ENCODE measurements at regions not wholly inside any gene's neighbourhood (a gene's known extent, or its start where the extent isn't known, plus 50 kb on each side); places are given as distances from the start of the nearest gene placed in this dataset.

DNA sequence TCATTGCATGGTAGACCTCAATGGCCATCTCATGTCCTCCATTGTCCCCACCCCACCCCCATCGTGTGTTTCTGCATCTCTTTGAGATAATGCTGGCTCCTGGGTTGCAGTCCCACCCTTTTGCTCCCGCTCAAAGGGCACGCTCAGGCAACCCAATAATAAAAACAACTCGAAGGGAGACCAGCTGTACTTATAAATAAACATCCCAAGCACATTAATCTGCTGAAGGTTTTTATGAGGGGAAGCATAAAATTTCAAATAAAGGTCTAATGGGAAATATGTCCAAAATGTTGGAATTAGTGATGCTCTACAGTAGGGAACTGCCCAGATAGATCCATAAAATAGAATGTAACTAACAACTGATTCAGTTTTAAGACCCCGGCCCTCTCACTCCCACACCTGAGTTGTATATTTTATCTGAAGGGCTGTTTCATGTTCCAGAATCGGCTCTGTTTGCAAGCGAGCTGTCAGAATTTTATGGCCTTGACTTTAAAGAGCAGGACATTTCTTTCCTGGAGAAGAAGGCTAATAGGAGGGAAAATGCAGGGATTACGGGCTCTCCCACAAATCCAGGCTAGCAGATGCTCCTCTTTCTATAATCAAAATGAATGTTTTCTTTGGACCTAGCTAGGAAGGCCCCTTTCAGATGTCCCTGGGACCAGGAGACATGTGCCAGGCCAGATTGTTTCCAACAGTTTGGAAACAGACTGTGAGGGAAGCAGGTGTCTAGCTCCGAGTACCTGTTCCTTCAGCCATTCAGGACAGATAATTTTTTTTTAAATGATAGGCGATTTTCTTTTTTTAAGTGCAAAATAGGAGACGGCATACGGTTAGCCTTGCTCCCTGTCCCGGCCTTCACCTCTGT, 103.7 kb downstream of the APOB start:
- Mint-ChIP-seq H3K9me3 (ENCODE audit: low read depth, unreplicated experiment) (no peaks in the 10 kb centered on the region), H3K4me3 (ENCODE audit: low read depth, unreplicated experiment) (no peak overlapping the region), H3K27ac (ENCODE audit: unreplicated experiment) (no peak overlapping the region), H3K27me3 (ENCODE audit: unreplicated experiment) (peaks cover 100% of the 10 kb centered on the region), H3K36me3 (ENCODE audit: insufficient read depth, unreplicated experiment) (no peaks in the 10 kb centered on the region), H3K4me1 (ENCODE audit: low read depth, unreplicated experiment) (no peaks in the 10 kb centered on the region)
- no TSS peak for BruUV-seq (replicated peaks)
- no peak for TF ChIP-seq CTCF (IDR thresholded peaks at IDR 0.05; ENCODE audit: unreplicated experiment)
- intact Hi-C loops (cut with micrococcal nuclease; ENCODE audit: unreplicated experiment), result no loop called here
- CTCF ChIA-PET, result interaction anchor here (0.6 kb wide), 1 partner anchor 419 kb away, joined by 3 read pairs; no protein-coding TSS in a partner anchor
- DNase-seq, result no peak

- Mint-ChIP-seq H3K36me3 (ENCODE audit: insufficient read depth, unreplicated experiment) (no peaks in the 10 kb centered on the region), H3K27ac (ENCODE audit: unreplicated experiment) (no peak overlapping the region), H3K27me3 (ENCODE audit: unreplicated experiment) (peaks cover 98% of the 10 kb centered on the region), H3K4me3 (ENCODE audit: low read depth, unreplicated experiment) (no peak overlapping the region), H3K9me3 (ENCODE audit: low read depth, unreplicated experiment) (no peaks in the 10 kb centered on the region), H3K4me1 (ENCODE audit: low read depth, unreplicated experiment) (no peaks in the 10 kb centered on the region)
- TF ChIP-seq CTCF (IDR thresholded peaks at IDR 0.05; ENCODE audit: unreplicated experiment), result no peak
- intact Hi-C loops (cut with micrococcal nuclease; ENCODE audit: unreplicated experiment), result no loop called here
- CTCF ChIA-PET, result interaction anchor here (0.5 kb wide), 1 partner anchor 1282 kb away, joined by 3 read pairs; no protein-coding TSS in a partner anchor
- BruUV-seq (replicated peaks), result no TSS peak
- DNase-seq, result no peak
Measured at GRCh38 chr2:20937353-20937752, 106.5 kb downstream of the APOB start.

DNA sequence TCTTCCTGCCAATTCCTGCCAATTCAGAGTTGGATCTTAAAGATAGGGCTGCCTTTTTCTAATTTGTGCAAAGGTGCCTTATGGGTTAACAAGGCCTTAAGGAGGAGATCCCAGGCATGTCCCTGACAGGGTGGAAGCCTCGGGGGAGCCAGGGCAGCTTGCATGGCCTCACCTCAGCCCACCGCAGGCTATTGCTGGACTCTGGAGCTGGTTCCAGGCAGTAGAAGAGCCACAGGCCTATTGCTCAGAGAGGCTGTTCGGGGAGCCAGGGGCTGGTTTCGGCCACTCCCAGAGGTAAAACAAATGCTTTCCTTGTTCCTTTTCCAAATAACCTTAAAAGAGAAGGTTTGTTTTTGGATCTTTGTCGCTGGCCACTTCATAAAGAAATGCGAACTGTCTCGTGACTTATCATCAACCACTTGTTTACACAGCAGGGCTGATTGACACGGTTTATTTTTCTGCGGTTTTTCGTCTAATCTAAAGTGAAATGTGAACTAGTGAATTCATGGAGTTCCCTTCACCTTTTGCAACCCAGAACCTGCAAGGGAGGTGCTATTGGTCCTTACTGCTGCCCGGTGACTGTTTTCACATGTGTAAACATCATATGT, 108.6 kb downstream of the APOB start:
- CTCF ChIA-PET, result no interaction called here
- no peak for TF ChIP-seq CTCF (IDR thresholded peaks at IDR 0.05; ENCODE audit: unreplicated experiment)
- peak; percentile 11 for DNase-seq
- Mint-ChIP-seq H3K36me3 (ENCODE audit: insufficient read depth, unreplicated experiment) (no peaks in the 10 kb centered on the region), H3K27ac (ENCODE audit: unreplicated experiment) (no peak overlapping the region), H3K4me1 (ENCODE audit: low read depth, unreplicated experiment) (no peaks in the 10 kb centered on the region), H3K4me3 (ENCODE audit: low read depth, unreplicated experiment) (no peak overlapping the region), H3K27me3 (ENCODE audit: unreplicated experiment) (peaks cover 98% of the 10 kb centered on the region), H3K9me3 (ENCODE audit: low read depth, unreplicated experiment) (peaks cover 2% of the 10 kb centered on the region)
- BruUV-seq (replicated peaks), result no TSS peak
- intact Hi-C loops (cut with micrococcal nuclease; ENCODE audit: unreplicated experiment), result no loop called here

DNA sequence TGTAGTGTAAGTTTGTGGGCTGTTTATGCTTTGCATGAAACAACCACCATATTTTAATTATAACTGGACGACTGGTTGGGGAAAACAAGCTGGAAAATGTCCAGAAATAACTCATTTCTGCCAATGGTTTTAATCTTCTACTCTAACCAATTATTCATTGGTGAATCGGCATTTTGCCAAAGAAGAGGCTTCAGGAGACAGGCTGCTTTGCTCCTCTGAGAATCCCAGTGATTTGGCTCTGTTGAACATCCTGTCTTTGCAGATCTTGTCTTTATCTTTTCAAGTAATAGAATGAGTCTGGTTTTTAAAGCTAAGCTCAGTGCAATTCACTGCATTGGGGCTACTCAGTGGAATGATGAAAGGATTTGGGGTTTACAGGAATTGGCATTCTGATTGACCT, 109.6 kb downstream of the APOB start:
- H3K9me3 Mint-ChIP-seq (ENCODE audit: low read depth, unreplicated experiment), result peaks cover 2% of the 10 kb centered on the region
- CTCF ChIA-PET, result no interaction called here
- no peak overlapping the region for H3K27ac Mint-ChIP-seq (ENCODE audit: unreplicated experiment)
- DNase-seq, result no peak
- H3K4me3 Mint-ChIP-seq (ENCODE audit: low read depth, unreplicated experiment), result no peak overlapping the region
- intact Hi-C loops (cut with micrococcal nuclease; ENCODE audit: unreplicated experiment), result no loop called here
- peaks cover 98% of the 10 kb centered on the region for H3K27me3 Mint-ChIP-seq (ENCODE audit: unreplicated experiment)
- BruUV-seq (replicated peaks), result no TSS peak
- no peaks in the 10 kb centered on the region for H3K36me3 Mint-ChIP-seq (ENCODE audit: insufficient read depth, unreplicated experiment)
- TF ChIP-seq CTCF (IDR thresholded peaks at IDR 0.05; ENCODE audit: unreplicated experiment), result no peak
- no peaks in the 10 kb centered on the region for H3K4me1 Mint-ChIP-seq (ENCODE audit: low read depth, unreplicated experiment)

Data from Calu3 (cell line).